ENCODE measurements at regions not wholly inside any gene's neighbourhood (a gene's known extent, or its start where the extent isn't known, plus 50 kb on each side); places are given as distances from the start of the nearest gene placed in this dataset.

DNA sequence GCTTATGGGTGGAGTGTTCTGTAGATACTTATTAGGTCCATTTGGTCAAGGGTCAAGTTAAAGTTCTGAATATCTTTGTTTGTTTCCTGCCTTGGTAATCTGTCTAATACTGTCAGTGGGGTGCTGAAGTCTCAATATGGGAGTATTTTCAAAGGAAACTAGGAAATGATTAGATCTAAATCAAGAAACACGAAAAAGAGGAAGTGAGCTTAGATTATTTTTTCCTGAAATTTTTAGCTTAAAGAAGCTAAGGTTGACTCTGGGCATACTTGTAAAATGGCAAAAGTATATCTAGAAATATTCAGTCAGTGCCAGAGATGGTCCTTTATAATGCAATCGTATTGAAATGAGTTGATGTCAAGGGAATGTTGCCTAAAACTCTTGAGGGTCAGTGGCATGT, 313.5 kb downstream of the ICE1 start:
- H2BK12ac ChIP-seq (ENCODE audit: low read depth, low read length): no peak overlapping the region
- TF ChIP-seq TAF7 (optimal IDR thresholded peaks at IDR 0.05; ENCODE audit: borderline replicate concordance, low read depth, low read length): no peak
- TF ChIP-seq KDM1A (IDR thresholded peaks at IDR 0.05; ENCODE audit: borderline replicate concordance, low read length): no peak
- no peak for TF ChIP-seq JUN (IDR thresholded peaks at IDR 0.05; ENCODE audit: low read depth, low read length)
- TF ChIP-seq, protein P1, sequence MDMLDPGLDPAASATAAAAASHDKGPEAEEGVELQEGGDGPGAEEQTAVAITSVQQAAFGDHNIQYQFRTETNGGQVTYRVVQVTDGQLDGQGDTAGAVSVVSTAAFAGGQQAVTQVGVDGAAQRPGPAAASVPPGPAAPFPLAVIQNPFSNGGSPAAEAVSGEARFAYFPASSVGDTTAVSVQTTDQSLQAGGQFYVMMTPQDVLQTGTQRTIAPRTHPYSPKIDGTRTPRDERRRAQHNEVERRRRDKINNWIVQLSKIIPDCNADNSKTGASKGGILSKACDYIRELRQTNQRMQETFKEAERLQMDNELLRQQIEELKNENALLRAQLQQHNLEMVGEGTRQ (IDR thresholded peaks at IDR 0.05; ENCODE audit: low read length): no peak
- no peak for TF ChIP-seq RBBP5 (IDR thresholded peaks at IDR 0.05; ENCODE audit: borderline replicate concordance, low read depth, low read length)
- TF ChIP-seq, protein P2, sequence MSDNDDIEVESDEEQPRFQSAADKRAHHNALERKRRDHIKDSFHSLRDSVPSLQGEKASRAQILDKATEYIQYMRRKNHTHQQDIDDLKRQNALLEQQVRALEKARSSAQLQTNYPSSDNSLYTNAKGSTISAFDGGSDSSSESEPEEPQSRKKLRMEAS (IDR thresholded peaks at IDR 0.05): no peak
- no peak for TF ChIP-seq BCL11A (IDR thresholded peaks at IDR 0.05; ENCODE audit: low read depth in 2 of 2, low read length in 2 of 2)
- TF ChIP-seq POLR2AphosphoS5 (IDR thresholded peaks at IDR 0.05; ENCODE audit: low read depth, low read length): no peak
- no peak for TF ChIP-seq TAF1 (IDR thresholded peaks at IDR 0.05; ENCODE audit: low read depth, low read length)
- TF ChIP-seq, protein P3, sequence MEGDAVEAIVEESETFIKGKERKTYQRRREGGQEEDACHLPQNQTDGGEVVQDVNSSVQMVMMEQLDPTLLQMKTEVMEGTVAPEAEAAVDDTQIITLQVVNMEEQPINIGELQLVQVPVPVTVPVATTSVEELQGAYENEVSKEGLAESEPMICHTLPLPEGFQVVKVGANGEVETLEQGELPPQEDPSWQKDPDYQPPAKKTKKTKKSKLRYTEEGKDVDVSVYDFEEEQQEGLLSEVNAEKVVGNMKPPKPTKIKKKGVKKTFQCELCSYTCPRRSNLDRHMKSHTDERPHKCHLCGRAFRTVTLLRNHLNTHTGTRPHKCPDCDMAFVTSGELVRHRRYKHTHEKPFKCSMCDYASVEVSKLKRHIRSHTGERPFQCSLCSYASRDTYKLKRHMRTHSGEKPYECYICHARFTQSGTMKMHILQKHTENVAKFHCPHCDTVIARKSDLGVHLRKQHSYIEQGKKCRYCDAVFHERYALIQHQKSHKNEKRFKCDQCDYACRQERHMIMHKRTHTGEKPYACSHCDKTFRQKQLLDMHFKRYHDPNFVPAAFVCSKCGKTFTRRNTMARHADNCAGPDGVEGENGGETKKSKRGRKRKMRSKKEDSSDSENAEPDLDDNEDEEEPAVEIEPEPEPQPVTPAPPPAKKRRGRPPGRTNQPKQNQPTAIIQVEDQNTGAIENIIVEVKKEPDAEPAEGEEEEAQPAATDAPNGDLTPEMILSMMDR (IDR thresholded peaks at IDR 0.05; ENCODE audit: control extremely low read depth in 1 of 3, insufficient read depth in 1 of 3, low read depth in 1 of 3, low read length in 3 of 3): no peak
- no peak for TF ChIP-seq CBX5 (IDR thresholded peaks at IDR 0.05; ENCODE audit: low read depth, low read length)

More for the DNA sequence above, 313.5 kb downstream of the ICE1 start:
- H4K20me1 ChIP-seq (replicated peaks in 1 of 2; ENCODE audit: control insufficient read depth in 1 of 2, insufficient read depth in 2 of 2, low read length in 2 of 2): no peaks in the 10 kb centered on the region
- no peak overlapping the region for H3K56ac ChIP-seq (replicated peaks; ENCODE audit: insufficient read length, low read depth, low read length)
- no peak overlapping the region for H4K5ac ChIP-seq (ENCODE audit: insufficient read length, low read depth, low read length)
- no peak for FAIRE-seq
- H3K9me3 ChIP-seq (ENCODE audit: insufficient read depth in 2 of 2, low read depth in 1 of 2, low read length in 1 of 2): no peaks in the 10 kb centered on the region
- H3K23me2 ChIP-seq (ENCODE audit: low read depth, low read length): no peaks in the 10 kb centered on the region
- DNase-seq (ENCODE audit: low read depth in 1 of 2, low spot score in 2 of 2): no peak
- H4K8ac ChIP-seq (ENCODE audit: extremely low read depth, insufficient read depth, low read length): no peak overlapping the region
- no peak overlapping the region for H2BK15ac ChIP-seq (ENCODE audit: low read length)
- no peaks in the 10 kb centered on the region for H3K79me1 ChIP-seq (ENCODE audit: low read depth, low read length)
- no peak overlapping the region for H3K18ac ChIP-seq (ENCODE audit: extremely low read depth, low read length)
- CTCF ChIA-PET (ENCODE audit: partially characterized antibody): interaction anchor here (0.9 to 2.0 kb wide), 2 partner anchors 8 to 10 kb away, joined by 3 to 6 read pairs; no protein-coding TSS in a partner anchor
- WGBS, 2 experiments (ENCODE audit: extremely low coverage in 1 of 2, insufficient coverage in 1 of 2, insufficient read length in 1 of 2, insufficient replicate concordance in 2 of 2, low coverage in 1 of 2, low lambda C conversion rate in 2 of 2, missing lambda C conversion rate in 1 of 2): 95% methylated on average over 2 of the region's 2 CpGs; no CpG with 5 or more reads in 1 of the 2 experiments
- H2AFZ ChIP-seq (ENCODE audit: low read length): no peak overlapping the region
- H3K9ac ChIP-seq (replicated peaks in 1 of 4; ENCODE audit: extremely low read depth in 1 of 4, low read depth in 3 of 4, low read length in 3 of 4): no peak overlapping the region
- H3K4me3 ChIP-seq (ENCODE audit: extremely low read depth in 1 of 4, insufficient read depth in 2 of 4, low read depth in 3 of 4, low read length in 4 of 4): no peak overlapping the region
- no peak overlapping the region for H2BK5ac ChIP-seq (ENCODE audit: low read depth, low read length)
- no peak overlapping the region for H2AK5ac ChIP-seq (ENCODE audit: low read depth, low read length)
- H3K14ac ChIP-seq (ENCODE audit: insufficient read length): no peak overlapping the region
- no peak overlapping the region for H3K23ac ChIP-seq (ENCODE audit: insufficient read length)
- no peak overlapping the region for H2BK120ac ChIP-seq (replicated peaks; ENCODE audit: low read depth, low read length)
- H3K4me1 ChIP-seq (replicated peaks in 1 of 4; ENCODE audit: control insufficient read depth in 3 of 4, insufficient read depth in 4 of 4, low read length in 3 of 4): peaks cover 0 to 2% (median 0%) of the 10 kb centered on the region in 4 experiments; a peak in 2 of 7 replicates
- no peak overlapping the region for H4K91ac ChIP-seq (replicated peaks; ENCODE audit: insufficient read length, low read length)
- POLR2A ChIA-PET (ENCODE audit: partially characterized antibody): no interaction called here
- H3K4me2 ChIP-seq (ENCODE audit: insufficient read depth in 1 of 2, low read depth in 2 of 2, low read length in 2 of 2): no peak overlapping the region
- H3K79me2 ChIP-seq (ENCODE audit: control insufficient read depth in 1 of 2, insufficient read depth in 2 of 2, low read length in 2 of 2): no peaks in the 10 kb centered on the region
- H3K36me3 ChIP-seq (ENCODE audit: control insufficient read depth in 2 of 4, insufficient read depth in 4 of 4, low read length in 3 of 4): no peaks in the 10 kb centered on the region
- H2BK20ac ChIP-seq (ENCODE audit: low read length): no peak overlapping the region
- H3K27ac ChIP-seq (ENCODE audit: low read depth, low read length): no peak overlapping the region
- H3K27me3 ChIP-seq (replicated peaks in 1 of 4; ENCODE audit: control insufficient read depth in 3 of 4, extremely low read depth in 1 of 4, insufficient read depth in 3 of 4, low read length in 3 of 4): no peaks in the 10 kb centered on the region
- H3K4ac ChIP-seq (replicated peaks; ENCODE audit: insufficient read length, low read depth, low read length): no peak overlapping the region

All from H1 (cell line).